ENCODE measurements at regions not wholly inside any gene's neighbourhood (a gene's known extent, or its start where the extent isn't known, plus 50 kb on each side); places are given as distances from the start of the nearest gene placed in this dataset.

- TF ChIP-seq USF1 (CRISPR knock-in tag; IDR thresholded peaks at IDR 0.05), result peak; percentile 76
- TF ChIP-seq NRF1 (conservative IDR thresholded peaks at IDR 0.05 in 1 of 2, IDR thresholded peaks at IDR 0.05 in 1 of 2), result no peak
- no peak for TF ChIP-seq SIRT6 (IDR thresholded peaks at IDR 0.05; ENCODE audit: low read depth, low read length)
- no peak for TF ChIP-seq ZNF668 (CRISPR knock-in tag; IDR thresholded peaks at IDR 0.05)
- no peak for TF ChIP-seq ZNF121 (CRISPR knock-in tag; conservative IDR thresholded peaks at IDR 0.05)
- TF ChIP-seq MNT (conservative IDR thresholded peaks at IDR 0.05), result peak; percentile 82 to 87
- no peak for TF ChIP-seq NFATC3 (IDR thresholded peaks at IDR 0.05)
- no peak for TF ChIP-seq FOXK1 (CRISPR knock-in tag; IDR thresholded peaks at IDR 0.05; ENCODE audit: borderline replicate concordance)
- peak; percentile 92 for TF ChIP-seq POLR2AphosphoS5 (IDR thresholded peaks at IDR 0.05; ENCODE audit: control insufficient read depth, insufficient read depth, low read depth, low read length)
- no peak for TF ChIP-seq NFIX (CRISPR knock-in tag; IDR thresholded peaks at IDR 0.05; ENCODE audit: low read depth)
- TF ChIP-seq RBBP5 (IDR thresholded peaks at IDR 0.05; ENCODE audit: borderline replicate concordance, insufficient read depth, low read length, poor library complexity, severe bottlenecking), result peak; percentile 41
- TF ChIP-seq SIN3B (IDR thresholded peaks at IDR 0.05; ENCODE audit: low read depth), result no peak
- TF ChIP-seq RBM17 (IDR thresholded peaks at IDR 0.05; ENCODE audit: borderline replicate concordance, low read depth, low read length), result no peak
- no peak for TF ChIP-seq EZH2 (IDR thresholded peaks at IDR 0.05; ENCODE audit: borderline replicate concordance, low read depth, low read length)
- TF ChIP-seq ZBTB17 (CRISPR knock-in tag; IDR thresholded peaks at IDR 0.05), result no peak
- TF ChIP-seq LEF1 (IDR thresholded peaks at IDR 0.05), result 0 out of 2 replicates have a peak, but pooled peaks have one; percentile 25
- 0 out of 4 replicates have a peak, but pooled peaks of 1 of the 2 experiments have one; percentile 10 for TF ChIP-seq RAD21 (CRISPR knock-in tag; conservative IDR thresholded peaks at IDR 0.05 in 1 of 2, IDR thresholded peaks at IDR 0.05 in 1 of 2)
- no peak for TF ChIP-seq SMARCB1 (IDR thresholded peaks at IDR 0.05; ENCODE audit: insufficient read length, low read depth)
- TF ChIP-seq XRCC4 (IDR thresholded peaks at IDR 0.05; ENCODE audit: extremely low read depth, insufficient read depth, insufficient read length), result no peak
- TF ChIP-seq HNRNPUL1 (IDR thresholded peaks at IDR 0.05; ENCODE audit: low read length), result no peak
- TF ChIP-seq XRCC5 (IDR thresholded peaks at IDR 0.05; ENCODE audit: low read depth, low read length), result no peak
- TF ChIP-seq SMAD3 (CRISPR knock-in tag; conservative IDR thresholded peaks at IDR 0.05), result no peak
- no peak for TF ChIP-seq MITF (IDR thresholded peaks at IDR 0.05)
- no peak for TF ChIP-seq ZNF583 (CRISPR knock-in tag; IDR thresholded peaks at IDR 0.05)
- TF ChIP-seq PHF8 (IDR thresholded peaks at IDR 0.05; ENCODE audit: borderline replicate concordance, low read length), result no peak
- TF ChIP-seq SMARCE1 (IDR thresholded peaks at IDR 0.05), result peak; percentile 71; the same call in 1 of the 2 replicates
- TF ChIP-seq TBL1XR1 (IDR thresholded peaks at IDR 0.05; ENCODE audit: low read length in 2 of 2), result peak in 1 of 2 experiments; percentile 61; a peak in 2 of 4 replicates
These were observed 77.9 kb downstream of the CTSL start (continued) for GRCh38 chr9:87803623-87804345.
